ENCODE measurements at regions not wholly inside any gene's neighbourhood (a gene's known extent, or its start where the extent isn't known, plus 50 kb on each side); places are given as distances from the start of the nearest gene placed in this dataset.
"Not testable (repeated sequence)": the region's sequence is repeated elsewhere in the genome, so short reads cannot be mapped to it uniquely, and the experiment has no call there.

DNA sequence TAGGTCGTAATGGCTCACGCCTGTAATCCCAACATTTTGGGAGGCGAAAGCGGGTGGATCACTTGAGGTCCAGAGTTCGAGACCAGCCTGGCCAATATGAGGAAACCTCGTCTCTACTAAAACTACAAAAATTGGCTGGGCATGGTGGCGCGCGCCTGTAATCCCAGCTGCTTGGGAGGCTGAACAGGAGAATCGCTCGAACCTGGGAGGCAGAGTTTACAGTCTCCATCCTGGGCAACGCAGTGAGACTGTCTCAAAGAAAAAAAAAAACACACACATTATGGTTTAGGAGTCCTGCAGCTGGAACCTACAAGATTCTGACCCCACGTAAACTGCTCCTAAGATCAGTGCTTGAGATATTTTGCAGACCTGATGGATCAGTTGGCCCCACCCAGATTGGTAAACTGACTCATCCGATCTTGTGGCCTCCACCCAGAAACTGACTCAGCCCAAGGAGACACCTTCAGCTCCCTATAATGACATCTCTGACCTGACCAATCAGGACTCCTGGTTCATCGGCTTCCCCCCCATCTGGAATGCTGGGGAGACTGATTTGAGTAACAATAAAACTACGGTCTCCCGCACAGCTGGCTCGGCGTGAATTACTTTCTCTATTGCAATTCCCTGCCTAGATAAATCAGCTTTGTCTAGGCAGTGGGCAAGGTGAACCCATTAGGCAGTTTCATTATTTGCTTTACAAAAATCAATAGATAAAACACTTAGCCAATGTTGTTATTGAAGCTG is 96.2 kb upstream of the BTN3A2 start:
- no peak for FAIRE-seq

- no peak for FAIRE-seq
Observed at GRCh38 chr6:26269531-26270485, 95.2 kb upstream of the BTN3A2 start.

- FAIRE-seq, result no peak
Observed at GRCh38 chr6:26270486-26270861, 94.5 kb upstream of the BTN3A2 start.

DNA sequence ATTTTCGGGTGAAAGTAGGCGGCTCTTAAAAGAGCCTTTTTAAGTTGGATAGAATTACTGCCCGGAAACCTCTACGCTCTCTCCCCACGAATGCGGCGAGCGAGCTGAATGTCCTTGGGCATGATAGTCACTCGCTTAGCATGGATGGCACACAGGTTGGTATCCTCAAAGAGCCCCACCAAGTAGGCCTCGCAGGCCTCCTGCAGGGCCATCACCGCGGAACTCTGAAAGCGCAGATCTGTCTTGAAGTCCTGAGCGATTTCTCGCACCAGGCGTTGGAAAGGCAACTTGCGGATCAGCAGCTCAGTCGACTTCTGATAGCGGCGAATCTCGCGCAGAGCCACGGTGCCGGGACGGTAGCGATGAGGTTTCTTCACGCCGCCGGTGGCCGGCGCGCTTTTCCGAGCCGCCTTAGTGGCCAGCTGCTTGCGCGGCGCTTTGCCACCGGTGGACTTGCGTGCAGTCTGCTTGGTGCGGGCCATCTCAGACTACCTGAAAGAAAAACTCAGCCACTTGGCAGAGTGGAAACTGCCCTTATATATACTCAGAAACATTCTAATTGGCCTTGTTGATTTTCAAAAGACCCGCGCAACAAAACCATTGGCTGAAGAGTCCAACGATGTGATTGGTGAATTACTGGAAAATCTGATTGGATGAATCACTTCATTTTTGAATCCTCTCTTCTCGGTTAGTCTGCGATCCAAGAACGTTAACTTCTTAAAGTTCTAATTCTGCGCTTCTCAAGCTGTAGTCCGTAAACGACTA is 93.9 kb upstream of the BTN3A2 start:
- FAIRE-seq, result peak; percentile 98

- FAIRE-seq, result no peak
Observed at GRCh38 chr6:26271668-26272024, 93.4 kb upstream of the BTN3A2 start.

DNA sequence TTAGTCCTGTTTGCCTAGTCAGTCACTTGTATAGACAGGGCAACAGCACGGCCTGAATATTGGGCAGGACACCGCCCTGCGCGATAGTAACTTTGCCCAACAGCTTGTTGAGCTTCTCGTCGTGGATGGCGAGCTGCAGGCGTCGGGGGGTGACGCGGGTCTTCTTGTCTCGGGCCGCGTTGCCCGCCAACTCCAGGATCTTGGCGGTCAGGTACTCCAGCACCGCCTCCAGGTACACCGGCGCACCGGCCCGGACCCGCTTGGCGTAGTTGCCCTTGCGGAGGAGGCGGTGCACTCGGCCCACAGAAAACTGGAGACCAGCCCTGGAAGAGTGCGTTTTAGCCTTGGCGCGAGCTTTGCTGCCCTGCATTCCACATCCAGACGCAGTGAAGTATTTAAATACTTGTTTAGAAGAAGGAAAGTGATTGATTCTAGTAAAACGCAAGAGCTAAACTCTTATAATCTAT is 92.8 kb upstream of the BTN3A2 start:
- no peak for FAIRE-seq

DNA sequence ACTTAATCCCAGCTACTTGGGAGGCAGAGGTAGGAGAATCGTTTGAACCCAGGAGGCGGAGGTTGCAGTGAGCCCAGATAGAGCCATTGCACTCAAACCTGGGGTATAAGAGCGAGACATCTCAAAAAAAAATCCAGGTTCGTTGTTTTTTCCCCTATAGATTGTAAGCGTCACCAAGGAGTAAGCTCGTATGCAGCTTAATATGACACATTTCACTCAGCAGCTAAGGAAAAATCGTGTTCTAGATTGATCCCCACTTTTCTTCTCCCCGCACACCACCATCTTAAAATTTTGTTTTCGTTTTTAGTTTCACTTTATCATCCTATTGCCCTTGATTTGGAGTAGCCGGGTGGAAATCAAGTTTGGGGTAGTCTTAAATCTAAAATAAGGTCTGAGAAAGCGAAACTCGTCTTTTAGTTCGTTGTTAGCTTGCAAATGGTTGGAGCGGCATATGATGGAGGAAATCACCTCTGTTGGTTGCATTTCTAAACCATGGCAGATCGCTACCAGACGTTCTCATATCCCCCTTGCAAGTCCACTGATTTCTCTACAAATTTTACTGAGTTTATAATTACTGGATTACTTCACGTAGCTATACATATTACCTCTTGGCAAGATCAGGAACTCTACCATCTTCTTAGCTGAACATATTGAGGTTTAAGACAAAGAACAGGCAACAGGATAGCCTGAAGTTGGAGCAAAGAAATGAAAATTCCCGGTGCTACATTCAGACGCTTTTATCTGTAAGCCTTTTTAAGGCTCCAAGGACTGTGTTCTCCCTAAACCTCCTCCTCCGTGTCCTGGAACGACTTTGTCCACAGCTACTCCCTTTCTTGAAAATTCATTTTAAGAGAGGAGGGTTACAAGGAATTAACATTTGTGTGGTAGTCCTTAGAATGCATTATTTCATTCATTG is 91.1 kb upstream of the BTN3A2 start:
- no peak for FAIRE-seq

- no peak for FAIRE-seq
Observed at GRCh38 chr6:26275663-26276062, 89.3 kb upstream of the BTN3A2 start.

GRCh38 chr6:26276841-26277648 is 88.0 kb upstream of the BTN3A2 start:
- FAIRE-seq, result no peak

GRCh38 chr6:26278536-26278935 is 86.5 kb upstream of the BTN3A2 start:
- no peak for FAIRE-seq

- FAIRE-seq, result not testable (repeated sequence)
Observed at GRCh38 chr6:26279371-26279770, 85.6 kb upstream of the BTN3A2 start.

DNA sequence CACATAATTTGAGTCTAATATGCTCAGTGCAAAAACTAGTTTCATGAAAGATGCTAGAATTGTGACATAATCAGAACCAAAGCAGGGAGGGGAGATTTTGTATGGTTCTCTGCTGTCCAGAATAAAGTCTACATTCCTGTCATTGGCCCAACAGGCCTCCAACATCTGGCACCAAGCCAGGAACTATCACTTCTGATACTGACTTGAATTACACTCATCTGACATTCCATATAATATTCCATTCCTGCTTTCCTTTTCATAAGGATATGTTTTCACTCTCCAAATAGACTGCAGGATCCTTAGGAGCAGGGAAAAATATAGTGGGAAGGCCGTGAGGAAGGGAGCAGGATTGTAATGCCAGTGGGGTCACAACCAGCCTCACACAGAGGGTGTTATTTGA is 84.6 kb upstream of the BTN3A2 start:
- FAIRE-seq, result no peak

GRCh38 chr6:26284537-26285142 is 80.4 kb upstream of the BTN3A2 start:
- no peak for FAIRE-seq

- FAIRE-seq, result peak; percentile 98
Observed at GRCh38 chr6:26285143-26286134, 79.6 kb upstream of the BTN3A2 start.

- no peak for FAIRE-seq
Observed at GRCh38 chr6:26286168-26286877, 78.7 kb upstream of the BTN3A2 start.

DNA sequence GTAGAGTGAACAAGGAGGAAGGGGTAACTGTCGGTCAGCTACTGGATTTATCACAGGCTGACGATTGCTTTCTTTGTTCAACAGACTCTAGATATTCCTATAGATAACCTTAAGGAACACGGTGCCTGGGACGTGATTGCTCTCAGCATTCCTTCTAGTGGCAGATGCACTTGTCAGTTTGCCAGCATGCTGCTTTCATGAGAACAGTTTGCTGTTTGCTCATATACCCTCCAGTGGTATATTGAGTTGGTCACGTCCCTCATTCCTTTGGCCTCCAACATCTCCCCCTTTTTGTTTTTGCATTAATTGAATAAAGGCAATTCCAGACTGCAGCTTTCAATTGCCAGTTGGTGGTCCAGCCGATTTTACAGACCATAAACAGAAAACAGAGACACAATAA is 76.8 kb upstream of the BTN3A2 start:
- no peak for FAIRE-seq

GRCh38 chr6:26290941-26291340 is 74.1 kb upstream of the BTN3A2 start:
- FAIRE-seq, result no peak

DNA sequence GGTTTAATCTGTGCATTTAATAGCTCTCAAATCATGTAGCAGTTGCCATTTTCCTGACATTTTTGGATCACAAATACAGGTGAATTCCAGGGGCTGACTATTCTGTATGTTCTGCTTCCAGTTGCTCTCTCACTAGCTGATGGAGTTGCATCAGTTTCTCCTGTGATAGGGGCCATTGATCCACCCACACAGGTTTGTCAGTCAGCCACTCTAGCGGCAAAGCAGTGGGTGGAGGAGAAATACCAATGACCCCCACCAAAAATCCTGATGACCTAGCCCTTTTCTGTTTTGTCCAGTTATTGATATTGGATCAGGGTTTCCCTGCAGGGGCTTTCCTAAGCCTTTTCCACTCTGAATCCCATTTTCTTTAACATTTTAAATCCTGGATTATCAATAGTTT is 72.3 kb upstream of the BTN3A2 start:
- no peak for FAIRE-seq

DNA sequence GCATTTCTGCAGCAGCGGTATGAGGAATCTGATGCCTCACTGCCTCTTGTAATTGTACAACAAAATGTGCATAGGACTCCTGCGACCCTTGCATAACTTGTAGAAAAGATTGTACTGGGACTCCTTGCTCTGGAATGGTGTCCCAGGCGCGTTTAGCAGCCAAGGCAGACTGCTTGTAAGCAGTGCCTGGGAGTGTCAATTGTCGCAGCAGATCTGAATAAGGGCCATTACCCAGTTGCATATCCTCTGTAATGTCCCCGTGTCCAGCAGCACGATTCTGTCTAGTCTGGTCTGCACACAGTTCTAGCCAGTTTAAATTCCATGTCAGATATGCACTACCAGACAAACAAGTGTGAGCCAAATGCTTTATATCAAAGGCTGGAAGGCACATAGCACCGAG is 70.7 kb upstream of the BTN3A2 start:
- FAIRE-seq, result no peak
